ENCODE measurements at regions not wholly inside any gene's neighbourhood (a gene's known extent, or its start where the extent isn't known, plus 50 kb on each side); places are given as distances from the start of the nearest gene placed in this dataset.

DNA sequence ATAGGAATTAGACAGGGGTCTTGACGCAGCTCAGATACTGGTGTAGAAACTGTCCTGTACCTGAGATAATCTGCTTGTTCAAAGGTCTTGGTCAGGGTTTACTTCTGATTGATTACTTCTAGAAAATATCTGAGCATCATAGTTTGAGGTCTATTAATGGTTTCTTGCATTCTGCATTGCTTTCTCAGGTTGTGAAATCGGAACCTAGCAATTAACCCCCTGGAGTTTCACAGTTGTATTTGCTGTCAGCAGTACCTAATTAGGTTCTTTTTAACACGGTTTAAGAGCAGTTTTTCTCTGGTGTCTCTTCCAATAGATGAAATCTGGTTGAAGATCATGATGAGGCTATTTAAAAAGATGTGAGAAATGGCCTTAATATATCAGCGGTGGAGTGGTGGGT lies 428.6 kb upstream of the SYT4 start:
- TF ChIP-seq SIN3A (IDR thresholded peaks at IDR 0.05; ENCODE audit: borderline replicate concordance, insufficient read depth, low read length): no peak
- no peak for TF ChIP-seq TAF1 (IDR thresholded peaks at IDR 0.05; ENCODE audit: borderline replicate concordance, insufficient read depth, low read length)
- no peak for TF ChIP-seq POLR2AphosphoS5 (IDR thresholded peaks at IDR 0.05; ENCODE audit: low read depth, low read length)
- TF ChIP-seq, protein P1, sequence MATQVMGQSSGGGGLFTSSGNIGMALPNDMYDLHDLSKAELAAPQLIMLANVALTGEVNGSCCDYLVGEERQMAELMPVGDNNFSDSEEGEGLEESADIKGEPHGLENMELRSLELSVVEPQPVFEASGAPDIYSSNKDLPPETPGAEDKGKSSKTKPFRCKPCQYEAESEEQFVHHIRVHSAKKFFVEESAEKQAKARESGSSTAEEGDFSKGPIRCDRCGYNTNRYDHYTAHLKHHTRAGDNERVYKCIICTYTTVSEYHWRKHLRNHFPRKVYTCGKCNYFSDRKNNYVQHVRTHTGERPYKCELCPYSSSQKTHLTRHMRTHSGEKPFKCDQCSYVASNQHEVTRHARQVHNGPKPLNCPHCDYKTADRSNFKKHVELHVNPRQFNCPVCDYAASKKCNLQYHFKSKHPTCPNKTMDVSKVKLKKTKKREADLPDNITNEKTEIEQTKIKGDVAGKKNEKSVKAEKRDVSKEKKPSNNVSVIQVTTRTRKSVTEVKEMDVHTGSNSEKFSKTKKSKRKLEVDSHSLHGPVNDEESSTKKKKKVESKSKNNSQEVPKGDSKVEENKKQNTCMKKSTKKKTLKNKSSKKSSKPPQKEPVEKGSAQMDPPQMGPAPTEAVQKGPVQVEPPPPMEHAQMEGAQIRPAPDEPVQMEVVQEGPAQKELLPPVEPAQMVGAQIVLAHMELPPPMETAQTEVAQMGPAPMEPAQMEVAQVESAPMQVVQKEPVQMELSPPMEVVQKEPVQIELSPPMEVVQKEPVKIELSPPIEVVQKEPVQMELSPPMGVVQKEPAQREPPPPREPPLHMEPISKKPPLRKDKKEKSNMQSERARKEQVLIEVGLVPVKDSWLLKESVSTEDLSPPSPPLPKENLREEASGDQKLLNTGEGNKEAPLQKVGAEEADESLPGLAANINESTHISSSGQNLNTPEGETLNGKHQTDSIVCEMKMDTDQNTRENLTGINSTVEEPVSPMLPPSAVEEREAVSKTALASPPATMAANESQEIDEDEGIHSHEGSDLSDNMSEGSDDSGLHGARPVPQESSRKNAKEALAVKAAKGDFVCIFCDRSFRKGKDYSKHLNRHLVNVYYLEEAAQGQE (IDR thresholded peaks at IDR 0.05; ENCODE audit: insufficient read depth in 1 of 2, low read depth in 2 of 2, low read length in 2 of 2): no peak

Measured in PFSK-1 (cell line).